GM12878 (cell line): ENCODE measurements at regions not wholly inside any gene's neighbourhood (a gene's known extent, or its start where the extent isn't known, plus 50 kb on each side); places are given as distances from the start of the nearest gene placed in this dataset.

Source experiments
- ATAC-seq: fragments of 200-7000 bp; cut with Tn5 transposase; 3 replicates; pipeline ENCODE4 v1.9.1; 2020; ENCODE audit warnings: mild to moderate bottlenecking, moderate library complexity
- BruUV-seq: library from RNA; stranded (reverse); fragments of 400-500 nt; replicated peaks from 2 replicates; lab custom pipeline; 2021; lab: Mats Ljungman, UMichigan
- CTCF ChIA-PET: fragments of 300-600 bp; sonication (Branson Sonifier 250); formaldehyde crosslinking; extraction: SDS; loops from one replicate; lab custom pipeline; 2021; ENCODE audit warnings: inconsistent platforms; lab: Yijun Ruan, JAX
- POLR2A ChIA-PET: fragments of 350-600 bp; formaldehyde crosslinking; extraction: SDS; loops from one replicate; lab custom pipeline; 2021; ENCODE audit warnings: inconsistent platforms; lab: Charles Lee
- RAD21 ChIA-PET: fragments of 300-600 bp; sonication (Branson Sonifier 250); formaldehyde crosslinking; loops from one replicate; lab custom pipeline; 2023; ENCODE audit warnings: antibody characterized with exemption; ENCODE audit not compliant: unreplicated experiment; lab: Charles Lee
- SMC1A ChIA-PET: fragments of 300-600 bp; sonication (Branson Sonifier 250); formaldehyde crosslinking; loops from one replicate; lab custom pipeline; 2023; ENCODE audit not compliant: unreplicated experiment, uncharacterized antibody; lab: Charles Lee
- DNase-seq: peaks from one replicate; pipeline ENCODE4 v3.0.0-alpha.2; 2011; ENCODE audit warnings: low read depth, low spot score
- FAIRE-seq: peaks from 3 replicates; lab custom pipeline; 2011; peaks lifted over from hg19 to GRCh38; lab: Jason Lieb, UNC
- H2AFZ ChIP-seq: 2 replicates; pipeline ENCODE4 v1.6.0; 2011; ENCODE audit warnings: low read depth, low read length, control low read depth; ENCODE audit not compliant: control insufficient read depth
- H3K27ac ChIP-seq: 2 replicates; pipeline ENCODE4 v1.5.1; 2011; ENCODE audit warnings: control low read depth; ENCODE audit not compliant: control insufficient read depth, insufficient read depth
- H3K27me3 ChIP-seq, 2 experiments: replicated peaks in 1 of 2; 2 replicates each; pipeline versions ENCODE4 v1.6.0 to v1.6.1; 2011; ENCODE audit warnings: low read length in 1 of 2; ENCODE audit not compliant: control insufficient read depth in 2 of 2, insufficient read depth in 2 of 2
- H3K36me3 ChIP-seq, 2 experiments: 2 replicates each; pipeline ENCODE4 v1.5.1; 2011; ENCODE audit warnings: low read length in 1 of 2; ENCODE audit not compliant: control insufficient read depth in 2 of 2, insufficient read depth in 2 of 2
- H3K4me1 ChIP-seq: 2 replicates; pipeline ENCODE4 v1.6.1; 2011; ENCODE audit warnings: mild to moderate bottlenecking, low read length, moderate library complexity, mixed read lengths; ENCODE audit not compliant: control insufficient read depth, insufficient read depth
- H3K4me2 ChIP-seq: 2 replicates; pipeline ENCODE4 v1.6.0; 2011; ENCODE audit warnings: control low read depth; ENCODE audit not compliant: control insufficient read depth, insufficient read depth
- H3K4me3 ChIP-seq: fragments of 200-600 bp; sonication (generic); 2 replicates; pipeline ENCODE4 v1.5.1; 2016
- H3K79me2 ChIP-seq: 2 replicates; pipeline ENCODE4 v1.6.0; 2011; ENCODE audit warnings: low read length; ENCODE audit not compliant: control insufficient read depth, insufficient read depth
- H3K9ac ChIP-seq: 2 replicates; pipeline ENCODE4 v1.8.0; 2011; ENCODE audit warnings: low read length, control low read depth, mixed read lengths; ENCODE audit not compliant: control insufficient read depth, insufficient read depth
- H3K9me3 ChIP-seq: replicated peaks from 3 replicates; pipeline ENCODE4 v1.5.1; 2011; ENCODE audit warnings: mild to moderate bottlenecking, low read length; ENCODE audit not compliant: control insufficient read depth, insufficient read depth
- H4K20me1 ChIP-seq: 2 replicates; pipeline ENCODE4 v1.6.0; 2011; ENCODE audit not compliant: control insufficient read depth, insufficient read depth
- BMI1 ChIP-seq: fragments of 450-650 bp; IDR thresholded peaks from 2 replicates; pipeline ENCODE4 v1.6.1; 2016; ENCODE audit warnings: mild to moderate bottlenecking, moderate library complexity, borderline replicate concordance
- CBFB ChIP-seq: IDR thresholded peaks from 2 replicates; pipeline ENCODE4 v1.6.1; 2016; ENCODE audit warnings: antibody characterized with exemption, low read depth
- KDM1A ChIP-seq: fragments of 200-600 bp; sonication (generic); IDR thresholded peaks from 2 replicates; pipeline ENCODE4 v1.6.1; 2016; ENCODE audit warnings: borderline replicate concordance
- KLF5 ChIP-seq: fragments of 450-650 bp; IDR thresholded peaks from 2 replicates; pipeline ENCODE4 v1.6.1; 2014; ENCODE audit warnings: mild to moderate bottlenecking; ENCODE audit not compliant: partially characterized antibody
- NFYB ChIP-seq: IDR thresholded peaks from 2 replicates; pipeline ENCODE4 v1.6.1; 2011; ENCODE audit warnings: low read depth, mild to moderate bottlenecking, low read length, improper control_type of control experiment, moderate library complexity; ENCODE audit not compliant: insufficient read depth
- RB1 ChIP-seq: fragments of 450-650 bp; formaldehyde crosslinking; IDR thresholded peaks from 2 replicates; pipeline ENCODE4 v1.6.1; 2017; ENCODE audit warnings: mild to moderate bottlenecking, borderline replicate concordance
- SRF ChIP-seq, 2 experiments: IDR thresholded peaks; 2 replicates each; pipeline ENCODE4 v1.6.1; 2011; ENCODE audit warnings: low read depth in 2 of 2, low read length in 2 of 2, mild to moderate bottlenecking in 1 of 2, moderate library complexity in 1 of 2
- TAF1 ChIP-seq: IDR thresholded peaks from 2 replicates; pipeline ENCODE4 v1.6.1; 2011; ENCODE audit warnings: mild to moderate bottlenecking, low read depth, low read length, borderline replicate concordance
- TARDBP ChIP-seq: IDR thresholded peaks from 2 replicates; pipeline ENCODE4 v1.6.1; 2016; ENCODE audit warnings: borderline replicate concordance
- ZNF207 ChIP-seq: fragments of 450-650 bp; IDR thresholded peaks from 2 replicates; pipeline ENCODE4 v1.6.1; 2014; ENCODE audit warnings: antibody characterized with exemption, mild to moderate bottlenecking, borderline replicate concordance
- ZNF622 ChIP-seq: fragments of 450-650 bp; IDR thresholded peaks from 2 replicates; pipeline ENCODE4 v1.6.1; 2017; ENCODE audit warnings: mild to moderate bottlenecking, inconsistent platforms
- WGBS: methylation state at CpG from one replicate; pipeline ENCODE4 v1.1.6; 2016; ENCODE audit warnings: low lambda C conversion rate; ENCODE audit not compliant: insufficient replicate concordance, insufficient coverage; ENCODE audit errors: missing lambda C conversion rate; 5-methylcytosine and 5-hydroxymethylcytosine counted together
- in situ Hi-C: fragments of 300-500 bp; cut with MboI; formaldehyde crosslinking; loops from 9 replicates; pipeline ENCODE4 v1.14.3; 2018; ENCODE audit warnings: mixed read lengths
- intact Hi-C: fragments of 100-400 bp; cut with micrococcal nuclease; formaldehyde crosslinking; loops from one replicate; pipeline ENCODE4 v1.14.2; 2022; ENCODE audit not compliant: unreplicated experiment
- TF ChIP-seq, protein P1 (sequence below): fragments of 450-650 bp; formaldehyde crosslinking; IDR thresholded peaks from 2 replicates; pipeline ENCODE4 v1.4.0; 2022; ENCODE audit warnings: mild to moderate bottlenecking, moderate library complexity

DNA sequence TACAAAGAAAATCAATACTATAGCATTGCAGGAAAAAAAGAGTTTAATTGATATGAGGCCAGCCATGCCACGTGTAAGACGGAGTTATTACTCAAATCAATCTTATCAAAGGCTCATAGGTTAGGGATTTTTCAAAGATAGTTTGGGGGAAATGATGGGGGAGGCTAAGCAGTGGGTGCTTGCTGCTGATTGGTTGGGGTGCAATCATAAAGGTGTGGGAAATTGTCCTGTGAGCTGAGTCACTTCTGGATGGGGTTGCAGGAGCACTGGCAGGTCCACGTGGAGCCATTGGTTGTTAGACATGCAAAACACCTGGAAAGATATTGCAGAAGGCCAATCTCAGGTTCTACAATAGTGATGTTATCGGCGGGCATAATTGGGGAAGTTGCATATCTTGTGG, 319.2 kb upstream of the COBL start:
- FAIRE-seq, result no peak
- no TSS peak for BruUV-seq

DNA sequence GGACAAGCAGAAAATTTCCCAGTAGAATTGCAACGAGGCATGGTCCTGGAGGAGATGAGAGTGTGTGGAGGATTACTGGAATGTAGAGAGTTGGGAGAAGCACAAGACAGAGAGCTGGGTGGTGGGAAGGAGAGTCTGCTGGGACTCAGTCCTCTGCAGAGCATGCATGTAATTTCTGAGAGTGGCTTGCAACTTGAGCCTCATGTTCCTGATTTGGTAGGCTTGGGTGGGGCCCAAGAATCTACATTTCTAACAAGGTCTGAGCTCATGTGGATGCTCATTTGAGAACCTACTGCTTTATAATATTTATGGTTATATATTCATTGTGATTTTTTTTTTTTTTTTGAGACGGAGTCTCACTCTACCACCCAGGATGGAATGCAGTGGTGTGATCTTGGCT, 317.9 kb upstream of the COBL start:
- intact Hi-C loops (no loop called here), in situ Hi-C loops (no loop called here)
- BruUV-seq, result no TSS peak
- Histone ChIP-seq H3K79me2 (no peaks in the 10 kb centered on the region), H3K4me2 (no peak overlapping the region), H4K20me1 (no peaks in the 10 kb centered on the region), H3K27me3 (no peaks in the 10 kb centered on the region), H3K27ac (no peak overlapping the region), H2AFZ (no peak overlapping the region), H3K36me3 (no peaks in the 10 kb centered on the region), H3K9ac (no peak overlapping the region), H3K4me3 (no peak overlapping the region), H3K4me1 (no peaks in the 10 kb centered on the region)
- ChIA-PET RAD21 (no interaction called here), CTCF (no interaction called here), POLR2A (interaction anchor here (0.6 kb wide), 1 partner anchor 115 kb away, joined by 3 read pairs; no protein-coding TSS in a partner anchor)
- FAIRE-seq (no peak), DNase-seq (no peak), ATAC-seq (no peak)
- no peak for TF ChIP-seq ZNF622
- no peak for TF ChIP-seq BMI1
- TF ChIP-seq SRF (IDR thresholded peaks at IDR 0.05; ENCODE audit: low read depth in 2 of 2, low read length in 2 of 2), result no peak
- TF ChIP-seq ZNF207, result no peak
- no peak for TF ChIP-seq KLF5
- no peak for TF ChIP-seq NFYB
- no peak for TF ChIP-seq KDM1A
- TF ChIP-seq TARDBP, result no peak
- no peak for TF ChIP-seq RB1
- TF ChIP-seq, protein P1, sequence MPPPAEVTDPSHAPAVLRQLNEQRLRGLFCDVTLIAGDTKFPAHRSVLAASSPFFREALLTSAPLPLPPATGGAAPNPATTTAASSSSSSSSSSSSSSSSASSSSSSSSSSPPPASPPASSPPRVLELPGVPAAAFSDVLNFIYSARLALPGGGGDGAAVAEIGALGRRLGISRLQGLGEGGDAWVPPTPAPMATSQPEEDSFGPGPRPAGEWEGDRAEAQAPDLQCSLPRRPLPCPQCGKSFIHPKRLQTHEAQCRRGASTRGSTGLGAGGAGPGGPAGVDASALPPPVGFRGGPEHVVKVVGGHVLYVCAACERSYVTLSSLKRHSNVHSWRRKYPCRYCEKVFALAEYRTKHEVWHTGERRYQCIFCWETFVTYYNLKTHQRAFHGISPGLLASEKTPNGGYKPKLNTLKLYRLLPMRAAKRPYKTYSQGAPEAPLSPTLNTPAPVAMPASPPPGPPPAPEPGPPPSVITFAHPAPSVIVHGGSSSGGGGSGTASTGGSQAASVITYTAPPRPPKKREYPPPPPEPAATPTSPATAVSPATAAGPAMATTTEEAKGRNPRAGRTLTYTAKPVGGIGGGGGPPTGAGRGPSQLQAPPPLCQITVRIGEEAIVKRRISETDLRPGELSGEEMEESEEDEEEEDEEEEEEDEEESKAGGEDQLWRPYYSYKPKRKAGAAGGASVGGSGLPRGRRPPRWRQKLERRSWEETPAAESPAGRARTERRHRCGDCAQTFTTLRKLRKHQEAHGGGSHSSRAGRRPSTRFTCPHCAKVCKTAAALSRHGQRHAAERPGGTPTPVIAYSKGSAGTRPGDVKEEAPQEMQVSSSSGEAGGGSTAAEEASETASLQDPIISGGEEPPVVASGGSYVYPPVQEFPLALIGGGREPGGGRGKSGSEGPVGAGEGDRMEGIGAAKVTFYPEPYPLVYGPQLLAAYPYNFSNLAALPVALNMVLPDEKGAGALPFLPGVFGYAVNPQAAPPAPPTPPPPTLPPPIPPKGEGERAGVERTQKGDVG (CRISPR knock-in tag), result no peak
- TF ChIP-seq, all 136 proteins: peak for 0
- H3K9me3 ChIP-seq, result no peaks in the 10 kb centered on the region; the same call in 2 of the 3 replicates
- WGBS, result 0% methylated on average over 2 of the region's 2 CpGs
- SMC1A ChIA-PET, result no interaction called here

More for the DNA sequence above, 319.2 kb upstream of the COBL start:
- Histone ChIP-seq H3K9me3 (no peaks in the 10 kb centered on the region; the same call in 2 of the 3 replicates), H3K27ac (no peak overlapping the region), H4K20me1 (no peaks in the 10 kb centered on the region), H3K27me3 (no peaks in the 10 kb centered on the region), H3K4me1 (no peaks in the 10 kb centered on the region), H3K4me3 (no peak overlapping the region), H3K36me3 (no peaks in the 10 kb centered on the region), H3K4me2 (no peak overlapping the region), H3K9ac (no peak overlapping the region), H2AFZ (no peak overlapping the region), H3K79me2 (no peaks in the 10 kb centered on the region)
- intact Hi-C loops, result no loop called here
- ChIA-PET CTCF (no interaction called here), RAD21 (no interaction called here), SMC1A (no interaction called here), POLR2A (no interaction called here)
- DNase-seq, result no peak
- no peak for ATAC-seq
- TF ChIP-seq TAF1 (no peak), CBFB (no peak)
- 36% methylated on average over 5 of the region's 5 CpGs for WGBS
- in situ Hi-C loops, result no loop called here
